H1 (cell line): ENCODE measurements at regions not wholly inside any gene's neighbourhood (a gene's known extent, or its start where the extent isn't known, plus 50 kb on each side); places are given as distances from the start of the nearest gene placed in this dataset.

Experiments
- CTCF ChIA-PET: fragments of 300-600 bp; sonication (Branson Sonifier 250); formaldehyde crosslinking; loops from one replicate; lab custom pipeline; 2021; ENCODE audit not compliant: partially characterized antibody; lab: Charles Lee
- POLR2A ChIA-PET: fragments of 300-600 bp; sonication (Branson Sonifier 250); formaldehyde crosslinking; loops from one replicate; lab custom pipeline; 2021; ENCODE audit warnings: inconsistent platforms; ENCODE audit not compliant: partially characterized antibody; lab: Charles Lee
- DNase-seq, 2 experiments: peaks; one replicate each; pipeline versions ENCODE4 v3.0.0 to v3.0.0-alpha.2; 2010 to 2022; ENCODE audit warnings: low spot score in 2 of 2, low read depth in 1 of 2, mixed read lengths in 1 of 2
- FAIRE-seq: peaks from 2 replicates; lab custom pipeline; 2011; peaks lifted over from hg19 to GRCh38; lab: Jason Lieb, UNC
- H2AFZ ChIP-seq: 2 replicates; pipeline ENCODE4 v1.8.1; 2012; ENCODE audit warnings: low read length, inconsistent platforms
- H2AK5ac ChIP-seq: 2 replicates; pipeline ENCODE4 v1.6.1; 2013; ENCODE audit warnings: low read depth, low read length
- H2BK120ac ChIP-seq: replicated peaks from 2 replicates; pipeline ENCODE3; 2013; ENCODE audit warnings: low read depth, low read length, inconsistent platforms
- H2BK12ac ChIP-seq: 2 replicates; pipeline ENCODE4 v1.6.1; 2013; ENCODE audit warnings: low read depth, low read length
- H2BK15ac ChIP-seq: 2 replicates; pipeline ENCODE4 v1.6.1; 2013; ENCODE audit warnings: low read length
- H2BK20ac ChIP-seq: 2 replicates; pipeline ENCODE4 v1.6.1; 2013; ENCODE audit warnings: low read length
- H2BK5ac ChIP-seq: 2 replicates; pipeline ENCODE4 v1.6.1; 2013; ENCODE audit warnings: low read depth, low read length
- H3K14ac ChIP-seq: 2 replicates; pipeline ENCODE4 v1.6.1; 2013; ENCODE audit warnings: inconsistent platforms; ENCODE audit not compliant: insufficient read length
- H3K18ac ChIP-seq: 2 replicates; pipeline ENCODE4 v1.6.1; 2013; ENCODE audit warnings: low read length; ENCODE audit errors: extremely low read depth
- H3K23ac ChIP-seq: 2 replicates; pipeline ENCODE4 v1.6.1; 2013; ENCODE audit warnings: inconsistent platforms; ENCODE audit not compliant: insufficient read length
- H3K23me2 ChIP-seq: 2 replicates; pipeline ENCODE4 v1.6.1; 2013; ENCODE audit warnings: low read depth, low read length
- H3K27ac ChIP-seq: 2 replicates; pipeline ENCODE4 v1.6.1; 2011; ENCODE audit warnings: low read depth, low read length, inconsistent platforms
- H3K27me3 ChIP-seq, 4 experiments: replicated peaks in 1 of 4; 1 replicate in 1 of 4; 2 replicates in 3 of 4; pipeline versions ENCODE4 v1.6.1 to v1.8.1; 2011 to 2013; ENCODE audit warnings: low read length in 3 of 4, mild to moderate bottlenecking in 3 of 4, inconsistent platforms in 2 of 4, mixed read lengths in 2 of 4, moderate library complexity in 1 of 4; ENCODE audit not compliant: control insufficient read depth in 3 of 4, insufficient read depth in 3 of 4; ENCODE audit errors: extremely low read depth in 1 of 4
- H3K36me3 ChIP-seq, 4 experiments: 2 replicates each; pipeline versions ENCODE4 v1.6.1 to v1.8.1; 2011 to 2013; ENCODE audit warnings: mild to moderate bottlenecking in 4 of 4, low read length in 3 of 4, moderate library complexity in 2 of 4, control low read depth in 1 of 4, inconsistent platforms in 1 of 4; ENCODE audit not compliant: insufficient read depth in 4 of 4, control insufficient read depth in 2 of 4
- H3K4ac ChIP-seq: replicated peaks from 2 replicates; pipeline ENCODE3; 2013; ENCODE audit warnings: low read length, low read depth, mixed read lengths, inconsistent platforms; ENCODE audit not compliant: insufficient read length
- H3K4me1 ChIP-seq, 4 experiments: replicated peaks in 1 of 4; 1 replicate in 1 of 4; 2 replicates in 3 of 4; pipeline versions ENCODE4 v1.6.1 to v1.8.1; 2011 to 2013; ENCODE audit warnings: low read length in 3 of 4, inconsistent platforms in 2 of 4, mixed read lengths in 1 of 4; ENCODE audit not compliant: insufficient read depth in 4 of 4, control insufficient read depth in 3 of 4
- H3K4me2 ChIP-seq, 2 experiments: 2 replicates each; pipeline versions ENCODE4 v1.6.1 to v1.8.1; 2011 to 2013; ENCODE audit warnings: low read depth in 2 of 2, low read length in 2 of 2, control low read depth in 1 of 2, inconsistent platforms in 1 of 2, mild to moderate bottlenecking in 1 of 2; ENCODE audit not compliant: insufficient read depth in 1 of 2
- H3K4me3 ChIP-seq, 4 experiments: fragments of 200-600, 300-600 bp in 1 of 4; sonication (generic), shearing (Covaris generic), sonication (Bioruptor Twin) in 1 of 4; 2 replicates each; pipeline versions ENCODE4 v1.5.1 to v1.8.1; 2011 to 2016; ENCODE audit warnings: low read length in 4 of 4, low read depth in 3 of 4, control low read depth in 2 of 4, inconsistent platforms in 2 of 4, mild to moderate bottlenecking in 2 of 4, mixed read lengths in 1 of 4, moderate library complexity in 1 of 4; ENCODE audit not compliant: insufficient read depth in 2 of 4; ENCODE audit errors: extremely low read depth in 1 of 4
- H3K56ac ChIP-seq: replicated peaks from 2 replicates; pipeline ENCODE3; 2013; ENCODE audit warnings: low read depth, mild to moderate bottlenecking, mixed read lengths, low read length, inconsistent platforms; ENCODE audit not compliant: insufficient read length
- H3K79me1 ChIP-seq: 2 replicates; pipeline ENCODE4 v1.6.1; 2013; ENCODE audit warnings: low read depth, low read length, control low read depth
- H3K79me2 ChIP-seq, 2 experiments: 2 replicates each; pipeline versions ENCODE4 v1.6.1 to v1.8.1; 2012 to 2013; ENCODE audit warnings: low read length in 2 of 2, mild to moderate bottlenecking in 2 of 2, inconsistent platforms in 1 of 2; ENCODE audit not compliant: insufficient read depth in 2 of 2, control insufficient read depth in 1 of 2
- H3K9ac ChIP-seq, 4 experiments: replicated peaks in 1 of 4; 1 replicate in 1 of 4; 2 replicates in 3 of 4; pipeline versions ENCODE4 v1.6.1 to v1.8.1; 2011 to 2013; ENCODE audit warnings: low read depth in 3 of 4, low read length in 3 of 4, control low read depth in 2 of 4, mild to moderate bottlenecking in 2 of 4, moderate library complexity in 2 of 4, inconsistent platforms in 1 of 4; ENCODE audit errors: extremely low read depth in 1 of 4
- H3K9me3 ChIP-seq, 2 experiments: 2 replicates each; pipeline versions ENCODE4 v1.6.1 to v1.8.1; 2012 to 2013; ENCODE audit warnings: mild to moderate bottlenecking in 2 of 2, moderate library complexity in 2 of 2, control low read depth in 1 of 2, inconsistent platforms in 1 of 2, low read depth in 1 of 2, low read length in 1 of 2, mixed read lengths in 1 of 2; ENCODE audit not compliant: insufficient read depth in 2 of 2
- H4K20me1 ChIP-seq, 2 experiments: replicated peaks in 1 of 2; 2 replicates each; pipeline versions ENCODE3 to v1.8.1; 2011 to 2013; ENCODE audit warnings: inconsistent platforms in 2 of 2, low read length in 2 of 2, mild to moderate bottlenecking in 1 of 2; ENCODE audit not compliant: insufficient read depth in 2 of 2, control insufficient read depth in 1 of 2
- H4K5ac ChIP-seq: 2 replicates; pipeline ENCODE4 v1.6.1; 2013; ENCODE audit warnings: low read length, low read depth, mixed read lengths, inconsistent platforms; ENCODE audit not compliant: insufficient read length
- H4K8ac ChIP-seq: 2 replicates; pipeline ENCODE4 v1.8.0; 2013; ENCODE audit warnings: mild to moderate bottlenecking, moderate library complexity, low read length, inconsistent platforms; ENCODE audit not compliant: insufficient read depth; ENCODE audit errors: extremely low read depth
- H4K91ac ChIP-seq: replicated peaks from 2 replicates; pipeline ENCODE3; 2013; ENCODE audit warnings: low read length, mixed read lengths, inconsistent platforms; ENCODE audit not compliant: insufficient read length
- BCL11A ChIP-seq, 2 experiments: IDR thresholded peaks; one replicate each; pipeline ENCODE4 v1.6.1; 2011; ENCODE audit warnings: low read depth in 2 of 2, low read length in 2 of 2, mild to moderate bottlenecking in 2 of 2
- CTBP2 ChIP-seq: IDR thresholded peaks from 2 replicates; pipeline ENCODE4 v1.7.0; 2011; ENCODE audit warnings: borderline replicate concordance, mild to moderate bottlenecking, moderate library complexity, mixed read lengths, low read length; ENCODE audit not compliant: insufficient read depth, insufficient read length
- CTCF ChIP-seq, 3 experiments: IDR thresholded peaks; 1 replicate in 2 of 3; 2 replicates in 1 of 3; pipeline versions ENCODE4 v1.5.1 to v1.6.1; 2011; ENCODE audit warnings: low read length in 3 of 3, mild to moderate bottlenecking in 3 of 3, inconsistent platforms in 2 of 3, low read depth in 1 of 3, moderate library complexity in 1 of 3; ENCODE audit not compliant: insufficient read depth in 1 of 3; ENCODE audit errors: control extremely low read depth in 1 of 3
- GABPA ChIP-seq: IDR thresholded peaks from 2 replicates; pipeline ENCODE4 v1.6.1; 2011; ENCODE audit warnings: mild to moderate bottlenecking, low read length, moderate library complexity, borderline replicate concordance; ENCODE audit not compliant: insufficient read depth
- GTF2F1 ChIP-seq: IDR thresholded peaks from 2 replicates; pipeline ENCODE4 v1.6.1; 2012; ENCODE audit warnings: low read depth, low read length, improper control_type of control experiment, borderline replicate concordance
- POLR2A ChIP-seq, 2 experiments: IDR thresholded peaks; 1 replicate in 1 of 2; 2 replicates in 1 of 2; pipeline ENCODE4 v1.6.1; 2011; ENCODE audit warnings: low read depth in 2 of 2, low read length in 2 of 2, mild to moderate bottlenecking in 2 of 2; ENCODE audit errors: control extremely low read depth in 1 of 2
- POU5F1 ChIP-seq: IDR thresholded peaks from 2 replicates; pipeline ENCODE4 v1.6.1; 2011; ENCODE audit warnings: low read depth, mild to moderate bottlenecking, low read length, moderate library complexity
- RBBP5 ChIP-seq: IDR thresholded peaks from 2 replicates; pipeline ENCODE4 v1.7.1; 2012; ENCODE audit warnings: low read depth, mild to moderate bottlenecking, inconsistent platforms, low read length, moderate library complexity, borderline replicate concordance
- RFX5 ChIP-seq: IDR thresholded peaks from 2 replicates; pipeline ENCODE4 v1.6.1; 2011; ENCODE audit warnings: low read depth, low read length, improper control_type of control experiment, borderline replicate concordance
- TEAD4 ChIP-seq: IDR thresholded peaks from 2 replicates; pipeline ENCODE4 v1.6.1; 2012; ENCODE audit warnings: low read depth, low read length, inconsistent platforms, mixed read lengths
- WGBS, 2 experiments: shearing (Covaris generic) in 1 of 2; methylation state at CpG; one replicate each; pipeline versions ENCODE4 v1.1.6 to v1.1.7; 2013 to 2015; ENCODE audit warnings: low lambda C conversion rate in 2 of 2, mixed read lengths in 2 of 2, inconsistent platforms in 1 of 2, low coverage in 1 of 2, missing lambda C conversion rate in 1 of 2; ENCODE audit not compliant: insufficient replicate concordance in 2 of 2, insufficient coverage in 1 of 2, insufficient read length in 1 of 2; ENCODE audit errors: extremely low coverage in 1 of 2, missing lambda C conversion rate in 1 of 2; 5-methylcytosine and 5-hydroxymethylcytosine counted together
- TF ChIP-seq, protein P1 (sequence below): IDR thresholded peaks from 2 replicates; pipeline ENCODE4 v1.6.1; 2011; ENCODE audit warnings: low read depth, mild to moderate bottlenecking, low read length; ENCODE audit not compliant: insufficient read depth

GRCh38 chr4:130026185-130026584 lies 930.2 kb downstream of the C4orf33 start:
- 0% methylated on average over 1 of the region's 1 CpG; no CpG with 5 or more reads in 1 of the 2 experiments for WGBS, 2 experiments
- peaks cover 2 to 30% (median 10%) of the 10 kb centered on the region in 4 experiments; a peak in 4 of 7 replicates for H3K4me1 ChIP-seq
- H3K4me2 ChIP-seq, result no peak overlapping the region
- H4K20me1 ChIP-seq, result no peaks in the 10 kb centered on the region
- H2AK5ac ChIP-seq, result no peak overlapping the region
- no peaks in the 10 kb centered on the region; a peak in 1 of 8 replicates for H3K36me3 ChIP-seq
- CTCF ChIA-PET, result no interaction called here
- H4K91ac ChIP-seq, result no peak overlapping the region
- H2BK20ac ChIP-seq, result no peak overlapping the region
- H3K4me3 ChIP-seq, result no peak overlapping the region
- no peaks in the 10 kb centered on the region for H3K9me3 ChIP-seq
- no peaks in the 10 kb centered on the region for H3K79me2 ChIP-seq
- FAIRE-seq, result peak; percentile 96
- no peak overlapping the region for H3K27ac ChIP-seq
- no peak overlapping the region for H3K9ac ChIP-seq
- H3K23ac ChIP-seq, result no peak overlapping the region
- H3K27me3 ChIP-seq, result no peaks in the 10 kb centered on the region
- H2BK120ac ChIP-seq, result no peak overlapping the region
- no peak overlapping the region for H3K14ac ChIP-seq
- no peak overlapping the region for H4K5ac ChIP-seq
- no peak overlapping the region for H3K4ac ChIP-seq
- POLR2A ChIA-PET, result interaction anchor here (0.5 to 3.8 kb wide), 3 partner anchors 11 to 129 kb away, joined by 3 to 19 read pairs (median 5); no protein-coding TSS in a partner anchor
- H2BK12ac ChIP-seq, result no peak overlapping the region
- H3K23me2 ChIP-seq, result no peaks in the 10 kb centered on the region
- DNase-seq, result peak; percentile 85 to 96
- no peak overlapping the region for H2BK5ac ChIP-seq
- H4K8ac ChIP-seq, result no peak overlapping the region
- no peak overlapping the region for H3K56ac ChIP-seq
- H3K79me1 ChIP-seq, result no peaks in the 10 kb centered on the region
- H2AFZ ChIP-seq, result no peak overlapping the region
- no peak overlapping the region for H2BK15ac ChIP-seq
- no peak overlapping the region for H3K18ac ChIP-seq
- TF ChIP-seq GTF2F1 (no peak), POLR2A (IDR thresholded peaks at IDR 0.05; ENCODE audit: control extremely low read depth in 1 of 2, low read depth in 2 of 2, low read length in 2 of 2) (peak in 1 of 2 experiments; percentile 44; a peak in 1 of 3 replicates), RBBP5 (no peak), TEAD4 (peak; percentile 75), CTBP2 (no peak), POU5F1 (peak; percentile 54; the same call in 1 of the 2 replicates), CTCF (IDR thresholded peaks at IDR 0.05; ENCODE audit: control extremely low read depth in 1 of 3, insufficient read depth in 1 of 3, low read depth in 1 of 3, low read length in 3 of 3) (no peak), RFX5 (no peak), BCL11A (IDR thresholded peaks at IDR 0.05; ENCODE audit: low read depth in 2 of 2, low read length in 2 of 2) (peak; percentile 99), GABPA (no peak)
- TF ChIP-seq, protein P1, sequence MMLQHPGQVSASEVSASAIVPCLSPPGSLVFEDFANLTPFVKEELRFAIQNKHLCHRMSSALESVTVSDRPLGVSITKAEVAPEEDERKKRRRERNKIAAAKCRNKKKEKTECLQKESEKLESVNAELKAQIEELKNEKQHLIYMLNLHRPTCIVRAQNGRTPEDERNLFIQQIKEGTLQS, result no peak
